Parathyroid adenoma (tissue), 2 donors: ENCODE measurements at regions not wholly inside any gene's neighbourhood (a gene's known extent, or its start where the extent isn't known, plus 50 kb on each side); places are given as distances from the start of the nearest gene placed in this dataset.
A peak's percentile ranks its signal among the peaks of the same experiment; 100 is the strongest.

Source experiments
- H2AFZ ChIP-seq: fragments of 300-600 bp; sonication (generic); one replicate; pipeline ENCODE4 v1.7.0; 2017; ENCODE audit warnings: antibody characterized with exemption, mild to moderate bottlenecking
- H3K27ac ChIP-seq: fragments of 300-600 bp; sonication (generic); one replicate; pipeline ENCODE4 v1.7.0; 2017
- H3K27me3 ChIP-seq: fragments of 300-600 bp; sonication (generic); one replicate; pipeline ENCODE4 v1.7.0; 2017; ENCODE audit warnings: low read length; ENCODE audit not compliant: control insufficient read depth, insufficient read depth
- H3K36me3 ChIP-seq: fragments of 300-600 bp; sonication (generic); one replicate; pipeline ENCODE4 v1.7.0; 2017; ENCODE audit warnings: low read length; ENCODE audit not compliant: control insufficient read depth, insufficient read depth
- H3K4me1 ChIP-seq: fragments of 300-600 bp; sonication (generic); one replicate; pipeline ENCODE4 v1.7.0; 2017; ENCODE audit warnings: control low read depth
- H3K4me2 ChIP-seq: fragments of 300-600 bp; sonication (generic); one replicate; pipeline ENCODE4 v1.7.0; 2017; ENCODE audit warnings: low read length
- H3K4me3 ChIP-seq: fragments of 300-600 bp; sonication (generic); one replicate; pipeline ENCODE4 v1.7.0; 2017; ENCODE audit warnings: low read depth, low read length
- H3K79me2 ChIP-seq: fragments of 300-600 bp; sonication (generic); one replicate; pipeline ENCODE4 v1.7.0; 2017; ENCODE audit warnings: control low read depth
- H3K9ac ChIP-seq: fragments of 300-600 bp; sonication (generic); one replicate; pipeline ENCODE4 v1.7.0; 2017; ENCODE audit warnings: mild to moderate bottlenecking
- H3K9me3 ChIP-seq: fragments of 300-600 bp; sonication (generic); one replicate; pipeline ENCODE4 v1.7.0; 2017; ENCODE audit warnings: low read length; ENCODE audit not compliant: control insufficient read depth
- TF ChIP-seq, protein P1 (sequence below): fragments of 300-600 bp; sonication (generic); IDR thresholded peaks from one replicate; pipeline ENCODE4 v1.7.0; 2017; ENCODE audit warnings: antibody characterized with exemption, mild to moderate bottlenecking
- donor health status: primary hyperparathyroidism.

DNA sequence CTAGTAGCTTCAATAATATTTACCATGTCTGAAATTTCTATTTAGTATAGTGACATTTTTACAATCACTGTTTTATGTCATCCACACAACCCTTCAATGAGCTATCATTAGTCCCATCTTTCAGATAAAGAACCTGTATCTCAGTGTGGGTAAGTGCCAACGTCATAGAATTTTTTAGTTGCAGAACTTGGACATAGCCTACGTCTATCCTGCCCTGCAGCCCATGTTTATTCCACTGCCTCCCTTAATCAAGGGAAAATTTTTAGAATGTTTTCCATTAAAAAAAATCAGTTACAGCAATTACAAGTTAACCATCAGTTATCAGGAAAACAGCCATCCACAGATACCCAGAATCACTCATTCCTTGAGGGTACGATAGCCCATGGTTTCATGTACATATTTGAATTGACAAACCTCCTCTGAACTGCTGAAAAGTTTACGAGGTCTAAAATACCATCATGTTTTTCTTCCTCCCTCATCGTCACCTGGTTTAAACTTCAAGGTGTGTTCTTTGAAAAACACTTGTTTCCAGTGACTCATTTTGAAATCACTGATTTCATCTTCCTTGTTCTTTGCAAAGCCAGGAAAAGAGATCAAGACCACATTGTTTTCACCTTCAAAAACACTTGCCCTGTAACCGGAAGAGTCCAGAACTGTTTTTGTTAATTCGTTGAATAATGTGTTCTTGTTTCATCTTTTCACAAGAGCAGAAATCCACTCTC, 100.9 kb downstream of the FAM76B start:
- H3K4me3 ChIP-seq: no peak overlapping the region
- no peak overlapping the region for H3K27ac ChIP-seq
- TF ChIP-seq, protein P1, sequence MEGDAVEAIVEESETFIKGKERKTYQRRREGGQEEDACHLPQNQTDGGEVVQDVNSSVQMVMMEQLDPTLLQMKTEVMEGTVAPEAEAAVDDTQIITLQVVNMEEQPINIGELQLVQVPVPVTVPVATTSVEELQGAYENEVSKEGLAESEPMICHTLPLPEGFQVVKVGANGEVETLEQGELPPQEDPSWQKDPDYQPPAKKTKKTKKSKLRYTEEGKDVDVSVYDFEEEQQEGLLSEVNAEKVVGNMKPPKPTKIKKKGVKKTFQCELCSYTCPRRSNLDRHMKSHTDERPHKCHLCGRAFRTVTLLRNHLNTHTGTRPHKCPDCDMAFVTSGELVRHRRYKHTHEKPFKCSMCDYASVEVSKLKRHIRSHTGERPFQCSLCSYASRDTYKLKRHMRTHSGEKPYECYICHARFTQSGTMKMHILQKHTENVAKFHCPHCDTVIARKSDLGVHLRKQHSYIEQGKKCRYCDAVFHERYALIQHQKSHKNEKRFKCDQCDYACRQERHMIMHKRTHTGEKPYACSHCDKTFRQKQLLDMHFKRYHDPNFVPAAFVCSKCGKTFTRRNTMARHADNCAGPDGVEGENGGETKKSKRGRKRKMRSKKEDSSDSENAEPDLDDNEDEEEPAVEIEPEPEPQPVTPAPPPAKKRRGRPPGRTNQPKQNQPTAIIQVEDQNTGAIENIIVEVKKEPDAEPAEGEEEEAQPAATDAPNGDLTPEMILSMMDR: no peak

DNA sequence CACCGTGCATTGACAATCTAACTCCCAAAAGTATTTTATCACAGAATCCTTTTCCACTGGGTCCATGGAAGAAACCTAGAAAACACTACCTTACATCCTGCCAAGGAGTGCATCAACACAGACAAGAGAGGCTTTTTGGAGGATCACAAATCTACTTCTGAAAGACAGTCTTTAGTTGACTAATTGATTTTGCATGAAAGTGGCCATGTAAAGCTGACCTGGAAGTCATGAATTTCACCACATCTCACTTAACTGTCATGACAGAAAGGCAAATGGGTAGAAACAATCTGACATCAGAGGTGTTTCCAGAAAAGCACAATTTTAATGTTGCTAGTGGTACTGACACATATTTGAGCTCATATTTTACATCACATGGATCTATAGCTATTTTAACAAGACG, 101.6 kb downstream of the FAM76B start:
- H3K27ac ChIP-seq: no peak overlapping the region
- H3K9ac ChIP-seq: no peak overlapping the region
- H3K36me3 ChIP-seq: no peaks in the 10 kb centered on the region
- H3K79me2 ChIP-seq: no peaks in the 10 kb centered on the region
- H3K4me1 ChIP-seq: no peaks in the 10 kb centered on the region
- H3K9me3 ChIP-seq: no peaks in the 10 kb centered on the region
- no peak overlapping the region for H3K4me3 ChIP-seq
- H2AFZ ChIP-seq: no peak overlapping the region
- H3K4me2 ChIP-seq: no peak overlapping the region
- H3K27me3 ChIP-seq: no peaks in the 10 kb centered on the region
- TF ChIP-seq, protein P1: no peak

More for the DNA sequence above, 100.9 kb downstream of the FAM76B start:
- Histone ChIP-seq H3K9ac (no peak overlapping the region), H3K9me3 (no peaks in the 10 kb centered on the region), H3K27me3 (no peaks in the 10 kb centered on the region), H3K4me1 (no peaks in the 10 kb centered on the region), H3K36me3 (no peaks in the 10 kb centered on the region), H2AFZ (peak overlapping the region; percentile 5), H3K79me2 (no peaks in the 10 kb centered on the region), H3K4me2 (no peak overlapping the region)

DNA sequence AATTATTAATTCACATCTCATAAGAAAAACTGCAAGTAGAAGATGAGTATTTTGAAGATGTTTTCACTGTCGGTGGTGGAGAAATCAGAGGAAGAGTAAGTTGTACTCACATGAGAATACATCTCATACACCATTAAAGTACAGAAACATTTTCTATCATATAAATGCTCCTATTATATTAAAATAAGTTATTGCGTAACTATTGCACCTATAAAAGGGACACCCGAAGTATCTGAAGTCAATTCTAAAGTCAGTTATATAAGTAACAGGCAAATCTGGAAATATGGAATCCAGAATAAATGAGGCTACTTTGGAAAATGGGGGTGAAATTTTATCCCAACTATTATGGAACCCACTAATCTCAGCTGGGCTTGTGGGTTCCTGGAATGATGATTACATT, 103.3 kb downstream of the FAM76B start:
- H3K36me3 ChIP-seq: no peaks in the 10 kb centered on the region
- H2AFZ ChIP-seq: no peak overlapping the region
- H3K4me2 ChIP-seq: no peak overlapping the region
- TF ChIP-seq, protein P1: no peak
- no peak overlapping the region for H3K27ac ChIP-seq
- no peaks in the 10 kb centered on the region for H3K4me1 ChIP-seq
- H3K27me3 ChIP-seq: no peaks in the 10 kb centered on the region
- H3K4me3 ChIP-seq: no peak overlapping the region
- H3K79me2 ChIP-seq: no peaks in the 10 kb centered on the region
- H3K9me3 ChIP-seq: no peaks in the 10 kb centered on the region
- no peak overlapping the region for H3K9ac ChIP-seq

DNA sequence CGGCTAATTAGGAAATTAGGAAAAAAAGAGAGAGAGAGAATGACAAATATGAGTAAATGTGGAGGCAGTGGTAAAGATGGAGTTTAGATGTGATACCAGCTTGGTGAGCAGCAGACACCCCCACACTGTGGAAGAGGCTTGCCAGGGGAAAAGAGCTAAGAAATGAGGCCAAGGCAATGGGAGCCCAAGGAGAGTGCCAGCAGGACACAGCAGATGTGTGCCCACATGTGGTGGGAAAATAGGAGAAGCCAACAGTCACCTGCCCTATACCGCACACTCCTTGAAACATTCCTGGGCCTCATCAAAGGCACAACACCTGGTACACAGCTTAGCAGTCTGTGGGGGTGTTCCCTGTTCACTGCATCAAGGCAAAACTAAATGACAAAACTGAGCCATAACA, 104.9 kb downstream of the FAM76B start:
- no peak overlapping the region for H3K4me3 ChIP-seq
- TF ChIP-seq, protein P1: no peak
- H3K9ac ChIP-seq: no peak overlapping the region
- no peaks in the 10 kb centered on the region for H3K36me3 ChIP-seq
- H3K27ac ChIP-seq: no peak overlapping the region
- H2AFZ ChIP-seq: no peak overlapping the region
- peaks cover 6% of the 10 kb centered on the region for H3K4me1 ChIP-seq
- no peaks in the 10 kb centered on the region for H3K79me2 ChIP-seq
- no peaks in the 10 kb centered on the region for H3K9me3 ChIP-seq
- H3K27me3 ChIP-seq: no peaks in the 10 kb centered on the region
- H3K4me2 ChIP-seq: no peak overlapping the region

DNA sequence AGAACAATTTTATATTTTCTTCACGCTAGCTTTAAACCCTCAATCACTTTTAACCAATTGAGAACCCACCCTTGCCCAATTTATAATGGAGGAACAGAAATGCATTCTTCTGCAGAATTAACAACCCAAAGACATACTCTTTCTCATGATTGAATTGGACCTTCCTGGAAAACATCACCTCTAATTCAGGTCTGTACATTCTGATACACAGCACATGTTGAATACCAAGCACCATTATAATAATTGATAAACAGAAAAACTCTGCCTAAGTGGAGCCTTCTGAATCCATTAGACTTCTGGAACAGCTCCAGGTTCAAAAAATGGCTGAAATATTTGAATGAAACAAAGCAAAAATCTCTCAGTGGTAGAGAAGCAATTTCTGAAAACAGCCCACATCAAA, 105.4 kb downstream of the FAM76B start:
- Histone ChIP-seq H3K9me3 (no peaks in the 10 kb centered on the region), H3K79me2 (no peaks in the 10 kb centered on the region), H3K36me3 (no peaks in the 10 kb centered on the region), H3K9ac (no peak overlapping the region), H2AFZ (no peak overlapping the region), H3K27me3 (no peaks in the 10 kb centered on the region), H3K4me1 (peaks cover 6% of the 10 kb centered on the region), H3K4me3 (no peak overlapping the region), H3K4me2 (no peak overlapping the region), H3K27ac (no peak overlapping the region)
- TF ChIP-seq, protein P1: no peak
